CD4-positive, alpha-beta T cell treated with Interleukin-21 for 1 hour (primary cell): ENCODE measurements at regions not wholly inside any gene's neighbourhood (a gene's known extent, or its start where the extent isn't known, plus 50 kb on each side); places are given as distances from the start of the nearest gene placed in this dataset.
A peak's percentile ranks its signal among the peaks of the same experiment; 100 is the strongest.

ENCODE experiments used
- DNase-seq: peaks from one replicate; pipeline ENCODE4 v3.0.0-alpha.2; 2020

- DNase-seq: no peak
Observed at GRCh38 chr18:8458546-8459215, 150.6 kb upstream of the RAB12 start.

DNA sequence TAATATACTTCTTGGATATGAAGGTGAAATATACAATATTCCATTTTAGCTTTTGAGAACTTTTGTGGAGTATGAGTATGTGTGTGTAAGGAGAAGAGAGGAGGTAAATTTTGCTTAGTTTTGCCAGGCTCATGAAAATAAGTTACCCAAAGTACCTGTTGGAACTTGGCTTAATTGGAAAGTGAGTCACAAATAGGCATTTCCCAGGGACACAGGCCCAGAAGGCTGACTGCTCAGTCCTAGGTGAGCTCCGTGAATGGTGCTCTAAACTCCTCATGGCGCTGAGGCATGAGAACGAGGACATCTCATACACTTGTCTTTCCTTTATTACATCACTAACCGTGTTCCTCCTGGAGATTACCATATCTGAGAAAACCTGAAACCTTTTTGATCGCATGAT, 148.5 kb upstream of the RAB12 start:
- DNase-seq: no peak

GRCh38 chr18:8461544-8461943, 147.7 kb upstream of the RAB12 start:
- no peak for DNase-seq

GRCh38 chr18:8462651-8463185, 146.5 kb upstream of the RAB12 start:
- no peak for DNase-seq

GRCh38 chr18:8463791-8464190, 145.4 kb upstream of the RAB12 start:
- no peak for DNase-seq

DNA sequence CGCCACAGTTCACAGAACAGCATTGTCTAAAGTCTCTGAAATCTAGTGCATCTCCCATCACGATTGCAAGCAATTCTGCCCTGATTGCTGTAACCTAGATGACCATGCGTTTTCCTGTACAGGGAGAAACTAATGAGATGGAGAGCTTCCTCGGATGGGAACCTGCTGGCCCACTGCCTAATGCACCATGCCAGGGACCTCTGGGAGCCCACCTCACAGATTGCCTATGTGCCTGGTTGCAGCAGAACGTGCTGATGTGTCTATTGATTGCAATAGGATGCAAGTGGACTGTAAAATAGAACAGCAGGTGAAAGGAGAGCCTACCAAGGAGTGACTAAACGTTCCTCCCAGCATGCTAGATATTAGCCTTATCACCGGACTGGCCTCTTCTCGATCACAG, 141.0 kb upstream of the RAB12 start:
- no peak for DNase-seq

- no peak for DNase-seq
Observed at GRCh38 chr18:8468921-8469335, 140.3 kb upstream of the RAB12 start.

DNA sequence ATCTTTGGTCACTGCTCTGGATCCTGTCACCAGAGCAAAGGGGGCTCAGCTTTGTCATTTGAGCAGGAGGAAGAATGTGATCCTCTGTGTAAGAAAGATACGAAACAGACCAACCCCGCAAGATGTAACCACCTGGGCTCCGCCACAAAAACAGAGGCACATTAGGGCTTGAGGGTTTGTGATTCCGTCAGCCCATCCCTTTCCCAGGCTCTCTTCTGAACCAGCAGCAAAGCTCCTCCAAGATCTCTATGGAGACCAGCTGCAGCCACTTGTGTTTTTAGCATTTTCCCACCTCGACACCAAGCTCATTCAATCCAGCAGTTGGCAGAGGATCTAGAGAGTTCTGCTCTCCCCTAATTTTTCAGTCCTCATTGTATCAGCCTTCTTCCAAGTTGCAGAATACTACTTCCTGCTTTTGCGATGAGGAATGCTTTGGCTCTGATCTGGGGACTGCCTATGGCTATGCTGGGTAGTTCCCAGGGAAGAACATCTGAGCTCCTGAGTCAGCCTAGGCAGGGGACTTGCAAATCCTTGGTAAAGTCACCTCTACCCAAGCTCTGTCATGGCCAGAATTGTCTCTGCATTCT, 139.6 kb upstream of the RAB12 start:
- DNase-seq: no peak

GRCh38 chr18:8471372-8471771, 137.9 kb upstream of the RAB12 start:
- no peak for DNase-seq

DNA sequence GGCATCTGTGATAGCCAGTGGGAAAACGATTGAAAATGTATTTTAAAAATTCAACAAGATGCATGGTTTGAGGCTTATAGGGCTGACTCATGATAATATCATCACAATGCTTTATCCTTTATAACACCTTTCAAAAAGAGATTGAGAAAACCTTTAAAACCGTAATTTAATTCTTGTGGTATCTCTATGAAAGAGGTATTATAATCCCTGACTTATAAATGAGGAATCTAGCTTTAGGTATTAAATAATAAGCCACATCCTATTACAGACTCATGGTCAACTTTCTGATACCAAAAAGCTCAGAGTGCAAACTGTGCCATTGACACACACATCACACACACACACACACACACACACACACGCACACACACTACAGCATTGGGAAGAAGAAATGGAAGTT, 134.6 kb upstream of the RAB12 start:
- no peak for DNase-seq

DNA sequence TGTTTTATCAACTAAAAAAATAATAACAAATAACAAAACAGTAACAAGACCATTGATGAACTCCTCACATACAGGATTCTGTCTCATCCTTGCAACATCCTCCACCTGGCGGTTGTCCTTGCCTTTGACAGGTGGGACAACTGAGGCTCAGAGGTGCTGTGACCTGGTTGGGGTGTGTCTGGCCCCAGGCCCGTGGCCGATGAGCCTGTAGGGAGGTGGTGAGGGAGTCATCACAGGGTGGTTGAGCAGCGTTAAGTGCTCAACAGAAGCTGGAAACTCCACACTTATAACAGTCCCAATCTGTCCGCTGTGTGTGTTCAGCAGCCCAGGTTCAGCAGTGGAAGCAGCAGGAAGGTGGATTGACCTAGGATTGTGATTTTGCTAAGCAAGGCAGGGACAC, 131.6 kb upstream of the RAB12 start:
- no peak for DNase-seq

DNA sequence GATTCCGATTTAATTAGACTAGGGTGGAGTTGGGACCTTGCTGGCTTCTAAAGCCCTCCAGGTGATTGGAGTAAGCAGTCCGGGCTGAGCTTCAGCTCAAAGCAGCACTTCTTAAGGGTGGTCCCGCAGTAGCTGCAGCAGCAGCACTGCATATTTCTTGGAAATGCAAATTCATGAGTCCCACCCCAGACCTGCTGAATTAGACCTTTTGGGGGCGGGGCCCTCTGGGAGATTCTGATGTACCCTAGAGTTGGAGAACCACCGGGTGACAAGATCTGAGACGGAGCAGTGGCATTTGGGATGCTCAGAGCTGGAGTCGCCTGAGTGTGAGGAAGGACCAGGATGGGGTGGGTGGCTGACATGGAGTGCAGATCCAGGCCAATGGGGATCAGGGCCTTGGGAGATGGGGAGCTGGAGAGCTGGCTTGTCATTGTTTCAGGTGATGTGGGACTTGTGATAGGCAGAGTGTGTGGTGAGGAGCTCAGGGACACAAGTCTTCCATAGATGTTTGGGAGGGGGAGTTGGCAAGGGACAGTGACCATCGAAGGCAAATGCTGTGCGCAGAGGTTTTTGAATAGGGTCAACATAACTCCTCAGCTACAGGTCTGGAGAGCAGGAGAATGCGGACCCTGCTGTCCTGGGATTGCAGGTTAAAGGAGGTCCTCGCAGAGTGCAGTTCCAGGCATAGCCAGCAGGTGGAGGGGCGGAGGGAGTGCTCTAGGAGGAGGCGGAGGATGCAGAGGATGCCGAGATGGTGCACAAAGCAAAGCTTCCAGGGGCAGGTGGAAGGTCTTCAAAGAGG, 130.9 kb upstream of the RAB12 start:
- peak; percentile 35 for DNase-seq

GRCh38 chr18:8478968-8479370, 130.3 kb upstream of the RAB12 start:
- no peak for DNase-seq

- DNase-seq: no peak
Observed at GRCh38 chr18:8479789-8480188, 129.4 kb upstream of the RAB12 start.

DNA sequence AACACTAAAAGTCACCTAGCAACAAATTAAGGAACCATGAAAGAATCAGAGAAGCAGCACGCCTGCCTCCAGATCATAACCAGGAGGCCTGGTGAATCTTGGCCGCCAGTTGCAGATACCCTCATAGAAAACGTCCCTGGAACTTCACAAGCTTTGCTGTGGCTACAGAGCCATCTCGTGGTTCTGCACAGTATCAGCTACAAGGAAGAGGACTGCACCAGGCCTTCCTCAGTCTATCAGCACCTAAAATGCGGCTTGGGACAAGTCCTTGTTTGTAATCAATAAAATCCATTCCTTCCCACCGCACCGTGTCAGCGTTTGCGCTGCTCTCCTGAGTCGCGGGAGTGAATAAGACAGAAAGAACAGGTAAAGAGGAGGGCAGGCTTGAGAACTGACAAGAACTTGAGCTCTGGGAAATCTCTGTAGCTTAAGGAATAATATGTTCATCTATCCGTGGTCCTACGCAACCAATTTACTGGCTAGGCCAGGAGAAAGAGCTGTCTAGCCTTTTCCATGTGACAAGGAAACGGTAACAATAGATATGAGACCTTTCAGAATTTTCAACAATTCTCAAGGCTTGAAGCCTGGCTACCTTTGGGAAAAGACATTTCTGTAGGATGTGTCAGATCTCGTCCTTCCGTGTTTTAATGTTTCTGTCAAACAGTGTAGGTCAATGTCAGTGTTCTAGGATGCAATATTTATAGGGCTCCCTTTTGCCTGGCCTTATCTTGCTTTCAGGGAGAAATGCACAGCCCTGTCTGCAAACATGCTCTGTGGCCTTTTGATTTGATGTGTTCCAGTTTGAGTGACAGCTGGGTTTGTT, 128.5 kb upstream of the RAB12 start:
- no peak for DNase-seq

- no peak for DNase-seq
Observed at GRCh38 chr18:8484951-8485350, 124.3 kb upstream of the RAB12 start.

DNA sequence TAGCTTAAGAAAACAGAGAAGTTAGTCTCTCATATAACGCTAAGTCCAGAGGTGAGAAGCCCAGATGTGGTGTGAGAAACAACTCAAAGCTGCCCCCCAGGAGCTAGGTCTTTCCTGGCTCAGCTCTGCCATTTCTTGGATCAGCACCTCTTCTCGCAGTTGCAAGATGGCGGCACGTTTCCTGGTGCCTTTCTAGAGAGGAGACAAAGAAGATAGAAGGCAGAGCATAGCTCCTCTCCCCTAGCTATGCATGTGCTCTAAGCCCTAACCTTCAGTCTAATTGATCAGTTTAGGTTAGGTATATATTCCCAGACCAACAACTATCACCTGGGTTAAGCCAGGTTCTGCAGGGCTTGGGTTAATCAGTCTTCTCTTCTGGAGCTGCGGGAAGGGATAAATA, 119.5 kb upstream of the RAB12 start:
- no peak for DNase-seq

- DNase-seq: no peak
Observed at GRCh38 chr18:8491516-8491915, 117.7 kb upstream of the RAB12 start.

GRCh38 chr18:8493141-8493540, 116.1 kb upstream of the RAB12 start:
- DNase-seq: no peak

DNA sequence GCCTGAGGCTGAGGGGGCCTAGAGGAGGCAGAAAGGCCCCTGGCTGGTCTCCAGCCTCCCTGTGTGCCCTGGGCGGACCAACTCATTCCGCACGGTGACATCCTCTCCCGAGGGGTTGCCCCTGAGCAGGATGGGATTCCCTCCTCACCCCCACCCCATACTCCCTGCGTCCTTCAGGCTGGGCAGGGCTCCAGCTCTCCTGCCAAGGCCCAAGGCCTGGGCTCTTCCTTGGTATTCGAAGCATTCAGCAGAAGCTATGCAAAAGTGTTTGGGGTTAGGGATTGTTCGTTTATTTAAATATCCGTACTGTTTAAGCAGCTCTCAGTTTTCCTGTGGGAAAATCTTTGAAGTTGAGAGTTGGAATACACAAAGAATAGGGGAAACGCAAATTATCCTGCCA, 113.1 kb upstream of the RAB12 start:
- DNase-seq: no peak

GRCh38 chr18:8498905-8499304, 110.3 kb upstream of the RAB12 start:
- no peak for DNase-seq

DNA sequence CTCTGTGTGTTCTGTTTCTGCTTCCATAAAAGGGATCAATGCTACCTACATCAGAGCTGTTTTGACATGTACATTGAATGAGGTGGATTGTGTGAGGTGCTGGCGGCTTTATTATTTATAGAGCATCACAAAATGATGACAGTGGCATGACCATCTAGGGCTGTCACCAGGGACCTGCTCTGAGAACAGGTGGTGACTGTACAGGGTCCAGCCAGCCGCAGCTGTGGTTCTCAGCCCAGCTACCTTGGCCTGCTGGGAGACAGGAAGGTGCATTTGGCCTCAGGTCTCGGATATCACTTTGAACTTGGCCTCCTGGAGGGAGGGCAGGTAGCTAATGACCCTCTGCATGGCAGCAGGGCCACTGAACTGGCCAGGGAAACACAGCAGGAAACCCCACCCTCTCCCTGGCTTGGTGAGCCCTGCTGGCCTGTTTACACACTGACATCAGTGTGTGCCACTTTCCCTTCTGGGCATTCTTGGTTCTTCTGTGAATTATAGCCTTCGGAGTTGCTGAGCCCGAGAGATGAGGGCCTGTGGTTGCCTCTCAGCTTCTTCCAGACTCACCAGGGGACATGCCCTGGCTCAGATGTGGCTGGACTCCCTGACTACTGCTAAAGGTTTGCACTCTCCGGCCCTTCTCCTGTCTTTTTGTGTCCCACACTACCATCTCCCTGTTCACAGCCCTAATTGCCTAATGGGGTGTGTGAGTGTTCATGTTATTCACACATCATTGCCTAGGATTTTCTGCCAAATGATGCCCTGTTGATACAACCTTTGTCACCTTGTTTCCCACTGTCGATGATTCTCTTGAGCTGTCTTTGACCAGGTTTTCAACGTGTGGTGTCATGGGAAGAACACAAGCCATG, 109.2 kb upstream of the RAB12 start:
- DNase-seq: no peak
